ENCODE measurements at regions not wholly inside any gene's neighbourhood (a gene's known extent, or its start where the extent isn't known, plus 50 kb on each side); places are given as distances from the start of the nearest gene placed in this dataset.

- intact Hi-C loops (cut with DNase I, micrococcal nuclease), result no loop called here
- Mint-ChIP-seq H3K27ac (no peak overlapping the region), H3K4me1 (ENCODE audit: low read depth) (no peaks in the 10 kb centered on the region), H3K27me3 (no peaks in the 10 kb centered on the region), H3K9me3 (peaks cover 4% of the 10 kb centered on the region), H3K4me3 (no peak overlapping the region), H3K36me3 (ENCODE audit: low read depth) (no peaks in the 10 kb centered on the region)
- no peaks in the 10 kb centered on the region for H3K27me3 ChIP-seq (ENCODE audit: control insufficient read depth in 1 of 2, insufficient read depth in 2 of 2, low read length in 2 of 2)
- CTCF ChIA-PET, result no interaction called here
- H3K27ac ChIP-seq (ENCODE audit: low read depth in 1 of 2, low read length in 2 of 2), result no peak overlapping the region
- H3K4me3 ChIP-seq (ENCODE audit: low read length), result no peak overlapping the region
- H3K4me1 ChIP-seq (ENCODE audit: insufficient read depth, low read length), result no peaks in the 10 kb centered on the region
- no peak for TF ChIP-seq CTCF (IDR thresholded peaks at IDR 0.05)
- DNase-seq (no peak), ATAC-seq (ENCODE audit: poor library complexity) (no peak)
- peaks cover 21 to 28% of the 10 kb centered on the region in 2 experiments for H3K9me3 ChIP-seq (ENCODE audit: control insufficient read depth in 1 of 2, insufficient read depth in 1 of 2, low read length in 2 of 2)
- no peaks in the 10 kb centered on the region for H3K36me3 ChIP-seq (ENCODE audit: insufficient read depth, low read length)
- POLR2A ChIA-PET, result no interaction called here
Measured at GRCh38 chr5:28810751-28811136, 1772.4 kb upstream of the CDH9 start.

- no peak for TF ChIP-seq CTCF (IDR thresholded peaks at IDR 0.05)
- ATAC-seq (ENCODE audit: poor library complexity), result no peak
- intact Hi-C loops (cut with DNase I, micrococcal nuclease), result no loop called here
- no peaks in the 10 kb centered on the region for H3K27me3 Mint-ChIP-seq
- peaks cover 4% of the 10 kb centered on the region for H3K9me3 Mint-ChIP-seq
- no peaks in the 10 kb centered on the region for H3K36me3 Mint-ChIP-seq (ENCODE audit: low read depth)
- H3K4me1 Mint-ChIP-seq (ENCODE audit: low read depth), result no peaks in the 10 kb centered on the region
- no peaks in the 10 kb centered on the region for H3K4me1 ChIP-seq (ENCODE audit: insufficient read depth, low read length)
- no peaks in the 10 kb centered on the region for H3K36me3 ChIP-seq (ENCODE audit: insufficient read depth, low read length)
- H3K9me3 ChIP-seq (ENCODE audit: control insufficient read depth in 1 of 2, insufficient read depth in 1 of 2, low read length in 2 of 2), result peaks cover 21 to 28% of the 10 kb centered on the region in 2 experiments
- DNase-seq, result peak in 1 of 14 experiments; percentile 14
- no peaks in the 10 kb centered on the region for H3K27me3 ChIP-seq (ENCODE audit: control insufficient read depth in 1 of 2, insufficient read depth in 2 of 2, low read length in 2 of 2)
- no peak overlapping the region for H3K4me3 Mint-ChIP-seq
- H3K4me3 ChIP-seq (ENCODE audit: low read length), result no peak overlapping the region
- H3K27ac ChIP-seq (ENCODE audit: low read depth in 1 of 2, low read length in 2 of 2), result no peak overlapping the region
- POLR2A ChIA-PET, result no interaction called here
- CTCF ChIA-PET, result no interaction called here
- no peak overlapping the region for H3K27ac Mint-ChIP-seq
Measured at GRCh38 chr5:28809811-28810750, 1771.7 kb upstream of the CDH9 start.

- ATAC-seq (ENCODE audit: poor library complexity), result no peak
Measured at GRCh38 chr5:28808967-28809810, 1770.8 kb upstream of the CDH9 start.

More at GRCh38 chr5:28808967-28809810, 1770.8 kb upstream of the CDH9 start:
- Mint-ChIP-seq H3K4me3 (no peak overlapping the region), H3K36me3 (ENCODE audit: low read depth) (no peaks in the 10 kb centered on the region), H3K27ac (no peak overlapping the region), H3K4me1 (ENCODE audit: low read depth) (no peaks in the 10 kb centered on the region), H3K27me3 (no peaks in the 10 kb centered on the region), H3K9me3 (peaks cover 4% of the 10 kb centered on the region)
- Histone ChIP-seq H3K36me3 (ENCODE audit: insufficient read depth, low read length) (no peaks in the 10 kb centered on the region), H3K27ac (ENCODE audit: low read depth in 1 of 2, low read length in 2 of 2) (no peak overlapping the region), H3K9me3 (ENCODE audit: control insufficient read depth in 1 of 2, insufficient read depth in 1 of 2, low read length in 2 of 2) (peaks cover 21 to 28% of the 10 kb centered on the region in 2 experiments), H3K4me3 (ENCODE audit: low read length) (no peak overlapping the region), H3K27me3 (ENCODE audit: control insufficient read depth in 1 of 2, insufficient read depth in 2 of 2, low read length in 2 of 2) (no peaks in the 10 kb centered on the region), H3K4me1 (ENCODE audit: insufficient read depth, low read length) (no peaks in the 10 kb centered on the region)
- CTCF ChIA-PET, result no interaction called here
- POLR2A ChIA-PET, result no interaction called here
- intact Hi-C loops (cut with DNase I, micrococcal nuclease), result no loop called here
- no peak for TF ChIP-seq CTCF (IDR thresholded peaks at IDR 0.05)
- peak in 1 of 14 experiments; percentile 6 for DNase-seq

Data from CD4-positive, alpha-beta T cell (primary cell).